ENCODE measurements at regions not wholly inside any gene's neighbourhood (a gene's known extent, or its start where the extent isn't known, plus 50 kb on each side); places are given as distances from the start of the nearest gene placed in this dataset.
A peak's percentile ranks its signal among the peaks of the same experiment; 100 is the strongest.
"Not testable (repeated sequence)": the region's sequence is repeated elsewhere in the genome, so short reads cannot be mapped to it uniquely, and the experiment has no call there.

- H3K4me3 ChIP-seq = no peak overlapping the region
- no peak overlapping the region for H3K27ac ChIP-seq
Measured at GRCh38 chr1:38500352-38500751, 359.2 kb downstream of the RRAGC start.

GRCh38 chr1:38498686-38499085 lies 360.9 kb downstream of the RRAGC start:
- Histone ChIP-seq H3K27ac (no peak overlapping the region), H3K4me3 (no peak overlapping the region)

- no peak overlapping the region for H3K4me3 ChIP-seq
- H3K27ac ChIP-seq = no peak overlapping the region
Measured at GRCh38 chr1:38497921-38498656, 361.5 kb downstream of the RRAGC start.

GRCh38 chr1:38493306-38493705 lies 366.3 kb downstream of the RRAGC start:
- H3K27ac ChIP-seq, H3K4me3 ChIP-seq: not testable (repeated sequence)

- Histone ChIP-seq H3K4me3 (no peak overlapping the region), H3K27ac (no peak overlapping the region)
Measured at GRCh38 chr1:38489844-38490270, 369.7 kb downstream of the RRAGC start.

GRCh38 chr1:38488162-38488898 lies 371.2 kb downstream of the RRAGC start:
- Histone ChIP-seq H3K27ac (no peak overlapping the region), H3K4me3 (no peak overlapping the region)

GRCh38 chr1:38487396-38487795 lies 372.2 kb downstream of the RRAGC start:
- Histone ChIP-seq H3K4me3 (no peak overlapping the region), H3K27ac (no peak overlapping the region)

- H3K4me3 ChIP-seq = no peak overlapping the region
- H3K27ac ChIP-seq = no peak overlapping the region
Measured at GRCh38 chr1:38486085-38486484, 373.5 kb downstream of the RRAGC start.

GRCh38 chr1:38481871-38482826 lies 377.4 kb downstream of the RRAGC start:
- peak overlapping the region in 1 of 21 experiments; percentile 17 for H3K27ac ChIP-seq

GRCh38 chr1:38479662-38480061 lies 379.9 kb downstream of the RRAGC start:
- not testable (repeated sequence) for H3K27ac ChIP-seq

More at GRCh38 chr1:38481871-38482826, 377.4 kb downstream of the RRAGC start:
- no peak overlapping the region for H3K4me3 ChIP-seq

GRCh38 chr1:38477811-38478210 lies 381.8 kb downstream of the RRAGC start:
- H3K4me3 ChIP-seq = no peak overlapping the region
- H3K27ac ChIP-seq = peak overlapping the region in 1 of 21 experiments; percentile 3

More at GRCh38 chr1:38479662-38480061, 379.9 kb downstream of the RRAGC start:
- not testable (repeated sequence) for H3K4me3 ChIP-seq

GRCh38 chr1:38476850-38477178 lies 382.8 kb downstream of the RRAGC start:
- no peak overlapping the region for H3K4me3 ChIP-seq
- peak overlapping the region in 1 of 21 experiments; percentile 72 for H3K27ac ChIP-seq

- H3K4me3 ChIP-seq = peak overlapping the region in 2 of 7 experiments; percentile 4 to 19
- H3K27ac ChIP-seq = peak overlapping the region in 1 of 21 experiments; percentile 72
Measured at GRCh38 chr1:38476111-38476849, 383.3 kb downstream of the RRAGC start.

- no peak overlapping the region for H3K4me3 ChIP-seq
Measured at GRCh38 chr1:38475624-38476005, 384.0 kb downstream of the RRAGC start.

GRCh38 chr1:38474738-38475623 lies 384.6 kb downstream of the RRAGC start:
- no peak overlapping the region for H3K4me3 ChIP-seq
- peak overlapping the region in 3 of 21 experiments; percentile 20 to 72 (median 51) for H3K27ac ChIP-seq

More at GRCh38 chr1:38475624-38476005, 384.0 kb downstream of the RRAGC start:
- H3K27ac ChIP-seq = peak overlapping the region in 2 of 21 experiments; percentile 49 to 72

GRCh38 chr1:38466487-38466886 lies 393.1 kb downstream of the RRAGC start:
- no peak overlapping the region for H3K27ac ChIP-seq
- no peak overlapping the region for H3K4me3 ChIP-seq

- Histone ChIP-seq H3K4me3 (no peak overlapping the region), H3K27ac (no peak overlapping the region)
Measured at GRCh38 chr1:38465460-38465859, 394.1 kb downstream of the RRAGC start.

GRCh38 chr1:38464071-38464661 lies 395.4 kb downstream of the RRAGC start:
- Histone ChIP-seq H3K27ac (no peak overlapping the region), H3K4me3 (no peak overlapping the region)
